BJ (cell line): ENCODE measurements at regions not wholly inside any gene's neighbourhood (a gene's known extent, or its start where the extent isn't known, plus 50 kb on each side); places are given as distances from the start of the nearest gene placed in this dataset.
A peak's percentile ranks its signal among the peaks of the same experiment; 100 is the strongest.

Source experiments
- CTCF ChIA-PET: fragments of 350-600 bp; formaldehyde crosslinking; extraction: SDS; loops from one replicate; lab custom pipeline; 2021; ENCODE audit warnings: antibody characterized with exemption, inconsistent platforms; lab: Yijun Ruan, JAX
- POLR2A ChIA-PET: fragments of 300-600 bp; sonication (Branson Sonifier 250); formaldehyde crosslinking; extraction: SDS; loops from one replicate; lab custom pipeline; 2021; ENCODE audit warnings: antibody characterized with exemption; lab: Charles Lee
- DNase-seq: peaks from one replicate; pipeline ENCODE4 v3.0.0-alpha.2; 2011; ENCODE audit warnings: low read depth
- H3K27me3 ChIP-seq: 2 replicates; pipeline ENCODE4 v1.6.0; 2011; ENCODE audit warnings: low read length; ENCODE audit not compliant: control insufficient read depth, insufficient read depth
- H3K36me3 ChIP-seq: 2 replicates; pipeline ENCODE4 v1.5.1; 2011; ENCODE audit warnings: low read length; ENCODE audit not compliant: control insufficient read depth, insufficient read depth
- H3K4me3 ChIP-seq: 2 replicates; pipeline ENCODE4 v1.5.1; 2011; ENCODE audit warnings: low read depth, mild to moderate bottlenecking, control low read depth, low read length
- TF ChIP-seq, protein P1 (sequence below): IDR thresholded peaks from 2 replicates; pipeline ENCODE4 v1.5.1; 2011; ENCODE audit warnings: low read depth, mild to moderate bottlenecking, control low read depth, inconsistent platforms, low read length, moderate library complexity; ENCODE audit not compliant: insufficient read depth

DNA sequence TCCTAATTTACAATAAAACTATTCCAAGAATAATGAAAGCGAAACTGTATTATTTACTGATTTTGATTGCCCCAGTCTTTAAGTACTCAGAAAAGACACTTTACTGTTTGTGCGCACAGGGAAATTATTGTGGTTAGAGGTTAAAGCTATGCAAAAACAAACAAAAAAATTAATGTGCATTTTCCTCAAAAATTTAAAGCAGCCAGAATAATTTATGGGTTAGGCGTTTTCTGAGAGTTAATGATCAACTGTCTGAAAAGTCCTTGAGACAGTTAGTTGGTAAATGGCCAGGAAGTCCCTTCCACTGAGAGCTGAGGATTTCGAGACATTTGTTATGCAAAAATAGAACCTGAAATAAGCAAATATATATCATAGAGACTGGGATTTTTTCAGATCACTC lies 143.3 kb downstream of the IRS1 start:
- DNase-seq, result no peak
- ChIA-PET CTCF (interaction anchor here (0.5 kb wide), 1 partner anchor 166 kb away, joined by 3 read pairs; no protein-coding TSS in a partner anchor), POLR2A (no interaction called here)
- TF ChIP-seq, protein P1, sequence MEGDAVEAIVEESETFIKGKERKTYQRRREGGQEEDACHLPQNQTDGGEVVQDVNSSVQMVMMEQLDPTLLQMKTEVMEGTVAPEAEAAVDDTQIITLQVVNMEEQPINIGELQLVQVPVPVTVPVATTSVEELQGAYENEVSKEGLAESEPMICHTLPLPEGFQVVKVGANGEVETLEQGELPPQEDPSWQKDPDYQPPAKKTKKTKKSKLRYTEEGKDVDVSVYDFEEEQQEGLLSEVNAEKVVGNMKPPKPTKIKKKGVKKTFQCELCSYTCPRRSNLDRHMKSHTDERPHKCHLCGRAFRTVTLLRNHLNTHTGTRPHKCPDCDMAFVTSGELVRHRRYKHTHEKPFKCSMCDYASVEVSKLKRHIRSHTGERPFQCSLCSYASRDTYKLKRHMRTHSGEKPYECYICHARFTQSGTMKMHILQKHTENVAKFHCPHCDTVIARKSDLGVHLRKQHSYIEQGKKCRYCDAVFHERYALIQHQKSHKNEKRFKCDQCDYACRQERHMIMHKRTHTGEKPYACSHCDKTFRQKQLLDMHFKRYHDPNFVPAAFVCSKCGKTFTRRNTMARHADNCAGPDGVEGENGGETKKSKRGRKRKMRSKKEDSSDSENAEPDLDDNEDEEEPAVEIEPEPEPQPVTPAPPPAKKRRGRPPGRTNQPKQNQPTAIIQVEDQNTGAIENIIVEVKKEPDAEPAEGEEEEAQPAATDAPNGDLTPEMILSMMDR, result no peak
- no peaks in the 10 kb centered on the region for H3K36me3 ChIP-seq
- no peaks in the 10 kb centered on the region for H3K27me3 ChIP-seq
- no peak overlapping the region for H3K4me3 ChIP-seq

DNA sequence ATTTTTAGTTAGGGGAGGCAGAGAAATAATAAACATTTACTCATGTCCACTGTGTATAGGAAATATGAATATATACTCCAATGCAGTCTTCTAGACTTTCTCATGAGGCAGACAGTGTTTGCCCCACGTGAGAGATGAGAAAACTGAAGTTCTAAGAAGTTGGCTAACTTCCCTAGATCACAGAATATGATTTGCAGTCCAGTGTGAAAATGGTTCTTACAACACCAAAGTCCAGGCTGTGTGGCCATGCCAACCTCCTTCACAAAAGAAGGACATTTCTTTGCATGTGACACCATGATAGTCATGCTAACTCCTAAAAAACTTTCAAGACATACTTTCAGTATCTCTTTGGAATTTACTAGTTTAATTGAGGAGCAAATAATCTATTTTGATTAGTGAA lies 143.7 kb downstream of the IRS1 start:
- Histone ChIP-seq H3K36me3 (no peaks in the 10 kb centered on the region), H3K27me3 (no peaks in the 10 kb centered on the region), H3K4me3 (no peak overlapping the region)
- TF ChIP-seq, protein P1, result no peak
- no peak for DNase-seq
- POLR2A ChIA-PET, result no interaction called here
- CTCF ChIA-PET, result no interaction called here

DNA sequence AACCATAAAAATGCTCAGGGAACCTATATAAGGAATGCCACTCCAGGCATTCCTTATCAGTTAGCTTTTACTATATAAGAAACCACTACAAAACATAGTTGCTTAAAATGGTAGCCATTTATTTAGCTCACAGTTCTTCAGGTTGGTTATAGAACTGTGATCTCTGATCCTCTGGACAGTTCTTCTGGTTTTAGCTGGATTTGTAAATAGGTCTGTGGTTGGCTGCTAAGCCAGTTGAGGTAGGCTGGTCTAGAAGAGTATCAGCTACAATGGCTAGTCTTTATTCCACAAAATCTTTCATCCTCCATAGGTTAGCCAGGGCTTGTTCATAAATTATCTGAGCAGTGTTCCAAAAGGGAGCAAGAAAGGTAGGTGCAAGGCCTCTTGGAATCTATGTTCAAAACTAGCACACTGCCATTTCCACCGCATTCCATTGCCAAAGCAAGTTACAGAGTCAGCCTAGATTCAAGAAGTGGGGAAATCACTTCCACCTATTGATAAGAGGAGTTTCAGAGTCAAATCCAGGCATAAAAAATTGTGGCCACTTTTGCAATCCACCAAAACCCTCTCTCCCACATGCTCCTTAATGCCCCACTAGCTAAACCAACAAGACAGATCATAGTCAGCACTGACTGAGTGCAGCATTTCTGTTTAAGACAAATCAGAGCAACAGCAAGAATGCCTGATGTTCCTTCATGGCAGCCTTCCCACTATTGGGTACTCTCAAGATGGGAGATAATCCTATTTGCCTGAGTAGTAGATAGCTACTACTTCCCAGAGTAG lies 146.4 kb downstream of the IRS1 start:
- Histone ChIP-seq H3K36me3 (no peaks in the 10 kb centered on the region), H3K4me3 (no peak overlapping the region), H3K27me3 (no peaks in the 10 kb centered on the region)
- POLR2A ChIA-PET, result no interaction called here
- CTCF ChIA-PET, result interaction anchor here (0.6 to 1.4 kb wide), 4 partner anchors 37 to 438 kb away, joined by 3 to 4 read pairs (median 4); no protein-coding TSS in a partner anchor
- TF ChIP-seq, protein P1, result no peak
- no peak for DNase-seq

DNA sequence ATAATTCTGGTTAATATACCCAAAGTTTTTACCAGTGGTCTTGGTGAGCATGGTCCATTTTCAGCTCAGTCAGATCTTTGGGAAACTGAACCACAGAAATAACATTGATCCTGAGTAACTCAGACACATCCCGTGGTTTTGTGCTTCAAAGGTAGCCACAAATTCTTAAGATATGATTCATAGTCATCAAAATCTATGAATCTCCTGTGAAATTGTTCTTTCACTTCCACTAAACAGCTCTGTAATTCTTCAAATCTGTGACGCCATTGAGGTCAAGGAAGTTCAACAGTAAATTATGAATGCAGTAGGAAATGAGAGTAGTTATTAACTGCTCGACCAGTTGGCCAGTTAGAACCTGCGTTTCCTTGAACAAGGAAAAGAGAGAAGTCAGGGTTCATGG lies 147.3 kb downstream of the IRS1 start:
- Histone ChIP-seq H3K4me3 (no peak overlapping the region), H3K27me3 (no peaks in the 10 kb centered on the region), H3K36me3 (no peaks in the 10 kb centered on the region)
- ChIA-PET CTCF (interaction anchor here (0.6 to 1.4 kb wide), 5 partner anchors 17 to 175 kb away, joined by 3 to 4 read pairs (median 3); no protein-coding TSS in a partner anchor), POLR2A (interaction anchor here (0.5 kb wide), 1 partner anchor 465 kb away, joined by 3 read pairs; no protein-coding TSS in a partner anchor)
- peak; percentile 76 for DNase-seq
- TF ChIP-seq, protein P1, result no peak

DNA sequence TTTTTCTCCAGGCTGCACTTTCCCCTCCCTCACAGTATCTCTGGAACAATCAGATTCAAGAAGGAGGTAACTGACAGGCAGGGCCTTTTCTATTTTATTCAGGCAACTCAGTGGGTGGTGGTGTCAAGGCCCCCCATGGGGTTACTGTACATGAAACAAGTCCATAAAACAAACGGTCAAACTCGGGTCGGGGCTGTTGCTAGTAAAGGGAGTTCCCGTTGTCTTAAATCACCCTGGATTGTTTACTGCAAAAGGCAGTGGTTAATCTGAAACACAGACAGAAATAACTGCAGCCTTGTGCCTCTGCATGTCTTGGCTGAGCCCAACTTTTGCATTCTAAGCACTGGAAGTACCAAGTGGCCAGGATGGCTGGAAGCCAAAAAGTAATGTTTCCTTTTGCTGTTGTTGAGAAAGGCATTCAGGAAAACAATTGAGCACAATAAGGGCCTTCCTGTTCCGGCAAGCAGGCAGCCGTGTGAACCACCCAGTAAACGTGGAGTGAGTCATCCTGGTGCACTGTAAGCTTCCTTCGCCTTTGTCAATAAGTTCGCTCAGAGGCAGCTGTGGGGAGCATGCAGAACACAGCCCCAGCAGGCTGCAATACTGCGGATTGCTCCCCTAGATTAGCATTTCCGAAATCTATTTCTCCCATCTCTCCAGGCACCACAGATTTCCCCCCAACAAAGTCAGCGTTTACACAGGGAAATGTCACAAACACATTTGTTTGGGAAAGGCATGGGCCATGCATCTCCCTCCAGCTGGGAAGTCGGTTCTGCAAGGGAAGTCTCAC lies 149.6 kb downstream of the IRS1 start:
- no peak overlapping the region for H3K4me3 ChIP-seq
- TF ChIP-seq, protein P1, result no peak
- no peaks in the 10 kb centered on the region for H3K27me3 ChIP-seq
- CTCF ChIA-PET, result interaction anchor here (0.8 kb wide), 1 partner anchor 17 kb away, joined by 3 read pairs; no protein-coding TSS in a partner anchor
- no peaks in the 10 kb centered on the region for H3K36me3 ChIP-seq
- POLR2A ChIA-PET, result interaction anchor here (0.6 kb wide), 1 partner anchor 619 kb away, joined by 3 read pairs; no protein-coding TSS in a partner anchor
- peak; percentile 85 for DNase-seq
